ENCODE measurements at regions not wholly inside any gene's neighbourhood (a gene's known extent, or its start where the extent isn't known, plus 50 kb on each side); places are given as distances from the start of the nearest gene placed in this dataset.

- no peak for TF ChIP-seq CTCF (IDR thresholded peaks at IDR 0.05)
Observed at GRCh38 chr10:124293616-124294449, 124.9 kb downstream of the OAT start.

- TF ChIP-seq CTCF (IDR thresholded peaks at IDR 0.05), result no peak
Observed at GRCh38 chr10:124292911-124293615, 125.7 kb downstream of the OAT start.

GRCh38 chr10:124291001-124291701, 127.6 kb downstream of the OAT start:
- TF ChIP-seq CTCF (IDR thresholded peaks at IDR 0.05), result no peak

GRCh38 chr10:124289851-124290795, 128.6 kb downstream of the OAT start:
- no peak for TF ChIP-seq CTCF (IDR thresholded peaks at IDR 0.05)

- TF ChIP-seq CTCF (IDR thresholded peaks at IDR 0.05), result no peak
Observed at GRCh38 chr10:124288928-124289850, 129.5 kb downstream of the OAT start.

- TF ChIP-seq CTCF (IDR thresholded peaks at IDR 0.05), result no peak
Observed at GRCh38 chr10:124288486-124288885, 130.2 kb downstream of the OAT start.
